ENCODE measurements at regions not wholly inside any gene's neighbourhood (a gene's known extent, or its start where the extent isn't known, plus 50 kb on each side); places are given as distances from the start of the nearest gene placed in this dataset.

DNA sequence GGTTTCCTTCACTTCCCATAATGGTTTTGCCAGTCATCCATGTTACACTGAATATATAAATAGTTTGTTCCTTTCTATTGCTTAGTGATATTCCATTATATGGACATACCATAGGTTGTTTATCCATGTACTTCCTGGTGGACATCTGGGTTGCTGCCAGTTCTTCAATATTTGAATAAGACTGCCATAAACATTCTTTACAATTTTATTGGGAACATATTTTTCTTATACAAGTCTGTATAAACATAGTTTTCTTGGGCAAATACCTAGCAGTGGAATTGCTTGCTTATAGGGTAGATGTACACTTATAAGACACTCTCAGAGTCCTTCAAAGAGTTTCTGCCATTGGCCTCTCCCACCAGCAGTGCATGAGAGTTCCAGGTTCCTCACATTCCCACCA lies 231.4 kb downstream of the OPA1 start:
- no peak for DNase-seq (ENCODE audit: low read depth, low spot score)
- no peak overlapping the region for H3K27ac ChIP-seq

DNA sequence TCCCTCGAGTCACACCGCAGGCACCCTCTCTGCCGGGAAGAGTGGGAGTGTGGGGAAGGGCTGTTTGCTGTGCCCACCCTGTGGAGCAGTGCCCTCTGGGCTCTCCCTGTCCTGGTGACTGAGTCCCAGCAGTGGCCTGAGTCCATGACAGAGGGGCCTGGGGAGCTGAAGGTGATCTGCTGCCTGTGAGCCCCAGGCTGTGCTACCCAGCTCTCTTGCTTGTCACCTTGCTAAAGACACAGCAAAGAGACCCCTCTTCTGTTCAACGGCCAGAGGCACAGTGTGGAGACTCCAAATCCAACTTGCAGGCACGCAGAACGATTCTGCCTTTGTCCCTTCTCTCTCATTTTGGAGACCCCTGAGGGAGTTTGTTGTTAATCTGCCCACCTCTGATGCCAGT lies 232.6 kb downstream of the OPA1 start:
- DNase-seq (ENCODE audit: low read depth, low spot score) = no peak
- peak overlapping the region; percentile 100 for H3K27ac ChIP-seq

DNA sequence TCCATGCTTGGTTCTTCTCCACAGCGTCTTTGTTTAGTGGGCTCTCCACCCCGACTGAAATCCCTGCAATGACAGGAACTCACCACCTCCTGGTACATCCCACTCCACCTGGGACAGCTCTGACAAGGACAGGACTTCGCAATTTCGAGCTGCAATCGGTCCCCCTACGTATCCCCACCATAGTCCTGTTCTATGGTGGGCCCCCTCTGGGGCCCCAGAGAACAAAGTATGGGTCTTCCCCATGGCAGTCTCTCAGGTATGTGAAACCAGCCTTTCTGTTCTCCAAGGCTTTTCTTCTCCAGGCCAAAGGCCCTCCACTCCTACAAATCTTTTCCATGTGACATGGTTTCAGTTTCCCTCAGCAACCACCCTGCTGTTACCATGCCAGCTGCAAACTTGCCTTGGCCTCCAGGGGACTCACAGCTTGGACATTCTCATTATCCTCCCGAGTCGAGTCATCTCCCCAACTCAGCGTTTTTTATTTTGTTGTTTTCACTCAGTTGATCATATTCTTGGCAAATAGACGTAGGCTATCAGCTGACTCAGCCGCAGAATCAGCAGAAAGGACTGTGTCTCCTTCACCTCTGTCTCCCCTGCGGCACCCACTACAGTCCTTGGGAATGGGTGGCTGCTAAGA lies 233.3 kb downstream of the OPA1 start:
- DNase-seq (ENCODE audit: low read depth, low spot score) = peak; percentile 84
- H3K27ac ChIP-seq = peak overlapping the region; percentile 100

DNA sequence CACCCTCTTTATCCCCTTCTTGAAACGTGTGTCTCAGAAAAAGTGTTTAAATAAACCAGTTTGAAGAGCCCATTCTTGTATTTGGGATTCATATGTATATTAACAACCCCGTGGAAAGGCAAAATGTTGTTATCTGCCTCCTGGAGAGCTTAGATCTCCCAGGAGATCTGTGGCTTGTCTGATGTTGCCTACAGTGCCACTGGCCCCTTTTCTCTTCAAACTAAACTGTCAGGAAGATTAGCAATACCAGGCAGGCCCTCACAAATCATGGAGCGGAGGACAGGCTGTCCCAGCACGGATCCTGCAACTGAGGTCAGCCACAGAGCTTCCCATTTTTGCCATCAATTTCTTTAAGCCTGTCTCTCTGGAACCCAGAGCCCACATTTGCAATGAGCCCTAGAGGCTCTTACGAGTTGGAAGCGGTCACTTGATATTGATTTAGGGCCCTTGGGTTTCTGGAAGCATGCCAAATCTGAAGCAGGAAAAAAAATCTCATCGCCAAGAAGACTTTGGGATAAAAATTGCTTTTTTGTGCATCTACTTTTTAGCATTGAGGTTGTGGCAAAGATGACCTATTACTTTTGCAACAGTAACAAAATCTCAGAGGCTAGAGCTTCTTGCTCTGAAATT lies 234.1 kb downstream of the OPA1 start:
- no peak for DNase-seq (ENCODE audit: low read depth, low spot score)
- H3K27ac ChIP-seq = peak overlapping the region; percentile 100

DNA sequence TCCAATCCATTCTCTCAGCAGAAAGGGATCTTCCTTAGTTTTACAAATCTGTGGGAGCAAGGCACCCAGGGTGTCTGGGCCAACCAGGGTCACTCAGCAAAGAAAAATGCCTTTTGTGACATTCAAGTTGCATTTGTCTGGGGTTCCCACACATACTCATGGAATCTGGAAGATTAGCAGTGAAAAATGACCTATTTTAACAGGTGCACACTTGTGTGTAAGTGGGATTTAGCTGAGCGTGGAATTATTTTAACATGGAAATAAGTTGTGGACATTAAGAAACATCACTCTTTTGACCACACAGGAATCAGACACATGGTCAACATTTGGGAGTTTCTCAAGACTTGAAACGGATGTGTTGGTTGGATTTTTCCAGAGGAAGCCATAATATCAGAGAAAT lies 234.9 kb downstream of the OPA1 start:
- H3K27ac ChIP-seq = peak overlapping the region; percentile 100
- DNase-seq (ENCODE audit: low read depth, low spot score) = no peak

DNA sequence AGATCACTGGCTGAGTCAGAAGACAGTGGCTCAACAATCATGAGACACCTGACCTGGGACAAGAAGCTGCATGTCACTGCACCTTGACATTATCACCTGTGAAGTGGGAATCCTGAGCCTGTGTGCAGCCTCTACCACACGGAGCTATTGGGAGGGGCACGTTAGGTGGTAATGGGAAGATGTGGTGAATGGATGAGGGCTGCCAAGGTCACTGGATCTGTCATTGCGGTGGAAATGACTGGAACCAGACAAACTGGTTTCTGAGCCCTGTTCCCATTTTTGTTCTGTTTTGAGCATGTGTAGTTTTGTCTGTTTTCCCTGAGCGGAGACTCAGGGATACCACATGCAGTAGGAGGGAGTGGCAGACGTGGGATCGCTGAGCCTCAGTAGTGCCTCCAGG lies 235.5 kb downstream of the OPA1 start:
- DNase-seq (ENCODE audit: low read depth, low spot score) = peak; percentile 91
- peak overlapping the region; percentile 100 for H3K27ac ChIP-seq

DNA sequence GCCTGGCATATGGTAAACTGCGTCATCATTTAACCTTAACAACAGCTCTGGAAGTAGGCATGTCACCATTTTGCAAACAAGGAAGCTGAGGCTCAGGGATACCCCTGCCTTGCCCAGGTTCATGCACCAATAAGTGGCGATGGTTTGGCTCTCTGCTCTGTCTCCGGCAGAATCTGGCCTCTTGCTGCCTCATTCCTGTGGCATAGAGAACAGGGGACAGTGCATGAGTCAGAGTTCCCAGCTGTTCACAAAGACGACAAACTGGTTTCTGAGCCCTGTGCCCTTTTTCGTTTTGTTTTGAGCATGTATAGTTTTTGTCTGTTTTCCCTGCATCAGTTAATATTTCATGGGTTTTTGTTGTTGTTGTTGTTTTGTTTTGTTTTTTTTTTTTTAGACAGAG lies 236.8 kb downstream of the OPA1 start:
- DNase-seq (ENCODE audit: low read depth, low spot score) = peak; percentile 98
- peak overlapping the region; percentile 100 for H3K27ac ChIP-seq

DNA sequence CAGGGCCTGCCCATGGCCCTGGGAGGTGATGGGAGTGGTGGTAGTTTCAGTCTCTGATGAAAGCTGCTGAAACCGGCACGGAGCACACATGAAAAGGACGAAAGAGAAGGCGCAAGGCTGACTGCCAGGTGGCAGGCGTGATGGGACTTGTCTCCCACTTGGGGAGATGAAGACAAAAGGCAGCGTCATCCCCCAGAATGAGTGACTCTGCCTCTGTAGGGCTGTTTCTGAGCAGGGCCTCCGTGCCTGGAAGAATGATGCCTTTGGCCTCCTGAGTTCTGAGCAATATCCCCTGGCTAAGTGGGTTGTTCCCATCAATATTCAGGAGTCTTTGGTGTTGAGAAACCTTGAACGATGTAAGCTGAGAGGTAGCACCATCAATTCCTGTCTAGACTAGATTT lies 237.8 kb downstream of the OPA1 start:
- peak; percentile 100 for DNase-seq (ENCODE audit: low read depth, low spot score)
- H3K27ac ChIP-seq = peak overlapping the region; percentile 100

DNA sequence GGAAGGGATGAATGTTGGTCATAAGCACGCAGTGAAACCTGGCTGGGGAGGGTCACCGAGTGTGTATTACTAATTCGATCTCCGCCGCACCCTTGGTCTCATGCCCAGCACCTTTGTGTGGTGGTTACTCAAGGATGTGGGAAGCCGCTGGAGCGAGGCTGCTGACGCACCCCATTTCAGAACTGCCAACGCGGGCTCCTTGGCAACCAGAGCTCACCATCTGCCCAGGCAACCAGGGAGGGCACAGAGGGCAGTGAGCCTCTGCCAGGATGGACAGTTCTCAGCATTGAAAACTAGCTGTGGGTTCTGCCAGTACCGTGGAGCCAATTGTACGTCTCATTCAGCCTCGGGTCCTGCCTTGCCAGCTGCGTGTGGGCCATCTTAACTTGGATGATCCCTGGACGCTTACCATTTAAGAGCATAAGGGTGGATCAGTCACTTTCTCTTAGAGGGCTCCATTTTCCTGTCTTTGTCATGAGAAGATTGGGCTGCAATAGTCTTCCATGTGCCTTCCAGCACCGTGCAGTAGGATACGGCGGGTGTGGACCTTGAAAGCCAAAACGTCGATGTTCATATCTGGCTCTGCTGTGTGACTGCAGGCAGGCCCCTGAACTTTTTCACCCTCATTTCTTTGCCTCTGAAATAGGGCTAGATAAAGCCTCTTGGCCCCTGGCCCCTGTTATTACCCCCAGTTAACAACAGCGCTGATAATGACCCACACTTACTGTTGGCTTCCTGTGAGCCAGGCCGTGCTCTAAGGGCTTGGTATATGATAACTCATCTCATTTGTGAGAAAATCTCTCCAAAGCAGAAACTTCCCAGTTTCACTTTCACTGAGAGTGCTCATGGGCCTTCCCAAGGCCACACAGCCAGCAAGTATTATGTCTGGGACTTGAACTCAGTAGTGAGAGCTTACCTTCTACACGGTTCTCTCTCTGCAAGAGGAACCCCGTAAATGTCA lies 238.8 kb downstream of the OPA1 start:
- DNase-seq (ENCODE audit: low read depth, low spot score) = peak; percentile 99
- peak overlapping the region; percentile 100 for H3K27ac ChIP-seq

DNA sequence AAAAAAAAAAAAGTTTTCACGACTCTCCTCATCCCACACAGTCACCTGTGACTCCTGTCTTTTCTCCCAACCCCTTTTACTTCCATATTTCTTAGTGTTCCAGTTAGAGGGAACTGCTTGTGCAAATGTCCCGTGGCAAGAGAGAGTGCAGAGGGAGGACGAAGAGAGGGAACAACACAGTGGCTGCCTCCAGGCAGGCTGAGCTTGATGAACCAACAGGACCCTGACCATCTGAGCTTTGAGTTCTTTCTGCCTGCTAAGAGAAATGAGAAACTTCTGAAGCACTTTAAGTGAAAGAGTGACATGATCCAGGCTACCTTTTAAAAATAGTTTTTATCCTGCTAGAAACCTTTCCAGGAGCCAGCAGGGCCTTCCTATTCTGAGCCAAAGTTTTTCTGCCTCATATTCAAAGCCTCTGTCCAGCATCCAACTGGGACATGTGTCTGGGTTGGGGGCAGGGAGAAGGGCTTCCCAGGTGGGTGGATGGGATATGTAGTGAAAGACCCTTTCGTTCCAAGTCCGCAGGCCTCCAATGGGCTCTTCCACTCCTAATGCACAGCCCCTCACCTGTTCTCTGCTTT lies 239.9 kb downstream of the OPA1 start:
- H3K27ac ChIP-seq = peak overlapping the region; percentile 100
- DNase-seq (ENCODE audit: low read depth, low spot score) = no peak

DNA sequence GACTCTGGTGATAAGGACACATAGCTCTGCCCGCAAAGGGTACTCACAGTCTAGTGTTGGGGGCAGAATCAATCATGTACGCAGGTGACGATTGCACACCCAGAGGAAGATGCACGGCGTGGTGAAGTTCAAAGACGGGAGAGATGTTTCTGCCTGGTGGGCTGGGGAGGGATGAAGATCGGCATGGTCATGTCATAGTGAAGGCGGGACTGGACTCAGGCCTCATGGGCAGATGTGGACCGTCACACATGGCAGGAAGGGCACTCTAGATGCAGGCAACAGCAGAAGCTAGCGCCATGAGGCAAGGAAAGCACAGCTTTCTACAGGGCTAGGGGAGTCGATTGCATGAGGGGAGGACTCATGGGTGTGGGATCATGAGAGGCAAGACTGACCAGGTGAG lies 240.6 kb downstream of the OPA1 start:
- H3K27ac ChIP-seq = peak overlapping the region; percentile 100
- DNase-seq (ENCODE audit: low read depth, low spot score) = no peak

DNA sequence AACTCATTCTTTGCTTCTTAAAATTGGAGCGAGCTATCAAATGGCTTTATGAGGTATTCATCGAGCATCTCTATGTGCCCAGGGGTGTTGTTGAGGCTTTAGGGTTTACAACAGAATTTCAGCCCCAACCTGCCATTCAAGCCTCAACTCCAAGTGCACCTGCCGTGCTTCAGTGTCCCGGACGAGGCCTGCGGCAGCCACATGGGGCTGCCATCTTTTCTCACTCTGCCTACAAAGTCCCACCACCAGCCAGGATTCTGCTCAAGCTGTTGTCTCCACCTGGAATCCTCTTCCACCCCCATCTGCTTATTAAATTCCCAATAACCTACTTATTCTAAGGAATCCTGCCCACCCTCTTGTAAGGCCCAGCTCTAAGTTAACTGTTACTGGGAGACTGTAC lies 242.4 kb downstream of the OPA1 start:
- H3K27ac ChIP-seq = peak overlapping the region; percentile 100
- no peak for DNase-seq (ENCODE audit: low read depth, low spot score)

DNA sequence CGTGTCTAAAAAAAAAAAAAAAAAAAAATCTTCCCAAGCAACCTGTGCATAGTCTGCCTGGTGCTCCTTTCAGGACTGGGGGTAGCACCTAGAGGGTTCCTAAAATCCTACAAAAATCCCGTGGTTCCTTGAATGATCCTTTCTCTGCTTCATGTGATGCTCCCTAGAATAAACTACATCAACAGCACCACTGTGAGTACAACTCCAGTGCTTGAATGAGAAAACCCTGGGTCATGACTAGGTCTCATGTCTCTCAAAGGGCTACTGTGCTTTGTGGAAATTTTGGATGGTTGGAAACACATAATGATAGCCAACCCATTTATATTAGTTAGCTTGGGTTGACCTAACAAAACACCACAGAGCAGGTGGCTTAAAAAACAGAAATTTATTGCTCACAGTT lies 243.5 kb downstream of the OPA1 start:
- no peak for DNase-seq (ENCODE audit: low read depth, low spot score)
- peak overlapping the region; percentile 52 for H3K27ac ChIP-seq

DNA sequence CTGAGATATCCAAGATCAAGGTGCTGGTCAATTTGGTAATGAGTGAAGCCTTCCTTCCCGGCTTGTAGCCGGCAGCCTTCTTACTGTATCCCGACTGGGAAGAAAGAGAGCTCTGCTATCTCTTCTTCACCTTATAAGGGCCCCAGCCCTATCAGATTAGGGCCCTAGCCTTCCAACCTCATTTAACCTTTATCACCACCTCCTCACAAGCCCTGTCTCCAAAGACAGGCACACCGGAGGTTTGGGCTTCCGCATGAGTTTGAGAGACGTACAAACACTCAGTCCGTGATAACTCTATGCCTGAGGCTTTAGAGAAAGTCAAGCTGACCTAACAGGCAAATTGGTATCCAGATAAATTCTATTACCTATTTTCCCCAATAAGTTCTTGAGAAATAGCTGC lies 243.9 kb downstream of the OPA1 start:
- no peak for DNase-seq (ENCODE audit: low read depth, low spot score)
- H3K27ac ChIP-seq = peak overlapping the region; percentile 52

DNA sequence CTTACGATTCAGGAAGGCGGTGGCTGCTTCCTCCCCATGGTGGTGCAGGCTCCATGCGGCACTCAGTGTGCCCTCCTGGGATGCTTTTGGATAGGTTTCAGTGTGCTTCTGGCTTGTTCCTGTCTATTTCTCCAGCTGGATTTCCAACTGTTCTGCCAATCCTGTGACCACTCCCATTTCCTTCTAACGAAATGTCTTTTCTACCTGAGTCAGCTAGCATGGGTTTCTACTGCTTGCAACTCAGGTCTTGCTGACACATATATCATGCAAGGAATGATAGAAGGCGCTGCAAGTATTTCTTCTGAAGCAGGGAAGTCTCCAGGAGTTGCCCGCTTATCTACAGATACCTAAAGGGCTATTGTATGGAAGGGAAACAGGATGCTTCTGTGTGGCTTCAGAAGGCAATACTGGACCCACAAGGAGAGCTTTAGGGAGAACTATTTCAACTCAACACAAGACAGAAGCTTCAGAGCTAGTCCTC lies 244.4 kb downstream of the OPA1 start:
- H3K27ac ChIP-seq = peak overlapping the region; percentile 52
- DNase-seq (ENCODE audit: low read depth, low spot score) = peak; percentile 70

DNA sequence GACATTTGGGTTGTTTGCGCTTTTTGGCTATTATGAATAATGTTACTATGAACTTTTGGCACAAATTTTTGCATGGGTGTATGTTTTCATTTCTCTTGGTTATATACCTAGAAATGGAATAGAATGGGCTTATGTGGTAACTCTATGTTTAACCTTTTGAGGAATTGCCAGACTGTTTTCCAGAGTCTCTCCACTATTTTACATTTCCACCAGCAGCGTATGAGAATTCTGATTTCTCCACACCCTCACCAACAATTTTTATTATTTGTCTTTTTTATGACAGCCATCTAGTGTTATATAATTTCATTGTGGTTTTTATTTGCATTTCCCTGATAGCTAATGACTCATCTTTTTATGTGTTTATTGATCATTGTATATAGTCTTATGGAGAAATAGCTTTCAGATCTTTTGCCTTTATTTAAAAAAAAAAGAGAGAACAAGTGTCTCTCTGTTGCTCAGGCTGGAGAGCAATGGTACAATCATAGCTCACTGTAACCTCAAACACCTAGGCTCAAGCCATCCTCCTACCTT lies 247.2 kb downstream of the OPA1 start:
- DNase-seq (ENCODE audit: low read depth, low spot score) = no peak
- no peak overlapping the region for H3K27ac ChIP-seq

DNA sequence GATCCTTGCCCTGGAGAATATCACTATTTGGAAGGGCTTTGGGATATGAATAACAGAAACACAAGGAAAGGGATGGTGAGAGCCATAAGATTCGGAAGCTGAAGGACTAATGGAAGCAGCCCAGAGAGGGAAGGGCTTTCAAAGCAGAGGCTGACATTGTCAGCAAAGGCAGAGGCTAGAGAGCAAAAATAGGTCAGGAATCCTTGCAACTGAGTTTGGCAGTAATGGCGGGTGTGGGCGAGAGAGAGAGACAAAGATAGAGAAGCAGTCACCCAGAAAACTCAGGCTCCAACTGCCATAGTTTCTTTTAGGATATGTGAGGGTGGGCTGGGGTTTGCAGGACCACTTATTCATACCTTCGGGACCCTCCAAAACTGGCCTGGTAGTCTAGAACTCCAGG lies 248.6 kb downstream of the OPA1 start:
- no peak overlapping the region for H3K27ac ChIP-seq
- no peak for DNase-seq (ENCODE audit: low read depth, low spot score)

DNA sequence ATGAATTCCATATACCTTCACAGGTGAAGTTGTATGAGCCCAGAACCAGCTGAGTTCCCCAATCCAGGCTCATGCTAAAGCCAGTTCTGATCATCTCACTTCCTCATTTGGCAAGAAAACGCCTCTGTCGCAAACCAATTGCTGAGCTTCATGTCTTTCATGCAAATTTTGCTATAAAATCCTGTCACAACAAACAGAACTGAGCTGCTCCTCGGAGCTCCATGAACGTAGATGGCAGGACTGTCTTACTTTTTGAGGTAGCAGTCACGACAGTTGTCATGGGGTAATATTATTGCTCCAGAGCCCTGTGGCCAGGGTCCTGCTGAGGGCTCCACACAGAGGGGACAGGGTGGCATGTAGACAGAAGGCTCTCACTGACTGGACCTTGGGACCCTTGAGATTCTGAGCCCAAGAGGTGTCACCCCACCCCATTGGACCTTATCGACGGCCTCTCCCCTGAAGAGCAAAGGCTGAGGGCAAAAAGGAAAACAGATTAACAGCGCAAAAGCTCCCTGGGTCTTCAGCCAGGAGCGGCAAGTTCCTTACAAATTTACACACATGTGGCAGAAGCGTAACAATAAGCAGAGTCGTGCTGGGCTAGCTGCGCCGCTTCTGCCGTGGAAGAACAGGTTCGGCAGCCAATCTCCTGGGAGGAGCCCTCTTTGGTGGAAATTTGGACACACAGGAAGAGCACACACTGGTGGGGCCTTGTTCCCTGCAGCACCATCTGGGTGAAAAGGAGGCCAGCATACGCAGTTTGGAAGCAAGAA lies 249.2 kb downstream of the OPA1 start:
- peak overlapping the region; percentile 57 for H3K27ac ChIP-seq
- DNase-seq (ENCODE audit: low read depth, low spot score) = no peak

DNA sequence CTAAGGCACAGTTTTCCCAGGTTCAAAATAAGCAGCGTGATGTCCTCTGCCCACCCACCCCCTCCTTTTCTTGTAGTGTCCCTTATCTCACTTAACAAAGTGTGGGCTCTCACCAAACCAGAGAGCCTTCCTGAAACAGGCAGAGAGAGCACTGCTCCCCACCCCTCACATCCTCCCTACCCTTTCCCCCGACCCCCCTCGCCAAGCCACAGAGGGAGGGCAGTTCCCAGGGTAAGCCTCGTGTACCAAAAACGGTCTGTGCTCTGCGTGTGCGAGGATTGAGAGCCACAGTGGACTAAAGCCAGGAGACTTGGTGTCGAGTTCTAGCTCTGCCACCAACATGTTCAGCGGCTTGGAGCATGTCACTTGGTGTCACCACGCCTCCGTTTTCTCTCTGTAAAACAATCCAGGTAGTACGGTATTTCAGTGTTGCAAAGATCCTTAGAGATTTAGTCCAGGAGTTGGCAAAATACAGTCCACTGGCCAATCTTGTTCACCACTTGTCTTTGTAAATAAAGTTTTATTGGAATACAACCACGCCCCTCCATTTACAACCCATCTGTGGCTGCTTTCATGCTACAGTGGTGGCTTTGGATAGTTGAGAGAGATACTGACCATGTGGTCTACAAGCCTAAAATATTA lies 249.9 kb downstream of the OPA1 start:
- no peak for DNase-seq (ENCODE audit: low read depth, low spot score)
- peak overlapping the region; percentile 57 for H3K27ac ChIP-seq

Measured in epithelial cell of prostate (primary cell).